HL-60 (cell line): ENCODE measurements at regions not wholly inside any gene's neighbourhood (a gene's known extent, or its start where the extent isn't known, plus 50 kb on each side); places are given as distances from the start of the nearest gene placed in this dataset.
"Not testable (repeated sequence)": the region's sequence is repeated elsewhere in the genome, so short reads cannot be mapped to it uniquely, and the experiment has no call there.

ENCODE experiments used
- POLR2AphosphoS5 ChIP-seq: IDR thresholded peaks from 2 replicates; pipeline ENCODE4 v1.6.1; 2012; ENCODE audit warnings: low read depth
- TF ChIP-seq, protein P1 (sequence below): IDR thresholded peaks from one replicate; pipeline ENCODE4 v1.5.1; 2011; ENCODE audit warnings: low read length, control low read depth, inconsistent platforms; ENCODE audit not compliant: insufficient read depth
- TF ChIP-seq, protein P2 (sequence below): IDR thresholded peaks from 2 replicates; pipeline ENCODE4 v1.6.1; 2012; ENCODE audit warnings: low read depth; ENCODE audit not compliant: insufficient replicate concordance

DNA sequence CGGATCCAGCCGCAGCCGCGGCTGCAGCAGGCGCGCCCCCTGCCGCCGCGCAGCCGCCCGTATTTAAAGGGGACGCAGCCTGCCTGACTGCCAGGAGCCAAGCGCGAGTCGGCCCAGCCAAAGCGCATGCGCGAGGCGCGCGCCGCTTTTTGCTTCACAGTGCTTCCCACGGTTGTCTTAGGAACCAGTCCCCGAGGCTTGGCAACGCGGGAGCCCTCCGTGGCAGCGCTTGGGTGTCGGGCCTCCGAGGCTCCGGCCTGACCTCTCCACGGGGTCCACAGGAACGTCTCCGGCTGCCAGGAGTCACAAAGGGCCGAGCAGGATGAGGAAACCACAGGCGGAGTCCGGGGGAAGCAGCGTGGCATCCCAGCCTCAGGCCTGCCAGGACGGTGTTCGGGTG, 689.3 kb downstream of the KCNJ18 start:
- TF ChIP-seq POLR2AphosphoS5 = not testable (repeated sequence)
- TF ChIP-seq, protein P1, sequence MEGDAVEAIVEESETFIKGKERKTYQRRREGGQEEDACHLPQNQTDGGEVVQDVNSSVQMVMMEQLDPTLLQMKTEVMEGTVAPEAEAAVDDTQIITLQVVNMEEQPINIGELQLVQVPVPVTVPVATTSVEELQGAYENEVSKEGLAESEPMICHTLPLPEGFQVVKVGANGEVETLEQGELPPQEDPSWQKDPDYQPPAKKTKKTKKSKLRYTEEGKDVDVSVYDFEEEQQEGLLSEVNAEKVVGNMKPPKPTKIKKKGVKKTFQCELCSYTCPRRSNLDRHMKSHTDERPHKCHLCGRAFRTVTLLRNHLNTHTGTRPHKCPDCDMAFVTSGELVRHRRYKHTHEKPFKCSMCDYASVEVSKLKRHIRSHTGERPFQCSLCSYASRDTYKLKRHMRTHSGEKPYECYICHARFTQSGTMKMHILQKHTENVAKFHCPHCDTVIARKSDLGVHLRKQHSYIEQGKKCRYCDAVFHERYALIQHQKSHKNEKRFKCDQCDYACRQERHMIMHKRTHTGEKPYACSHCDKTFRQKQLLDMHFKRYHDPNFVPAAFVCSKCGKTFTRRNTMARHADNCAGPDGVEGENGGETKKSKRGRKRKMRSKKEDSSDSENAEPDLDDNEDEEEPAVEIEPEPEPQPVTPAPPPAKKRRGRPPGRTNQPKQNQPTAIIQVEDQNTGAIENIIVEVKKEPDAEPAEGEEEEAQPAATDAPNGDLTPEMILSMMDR = not testable (repeated sequence)
- TF ChIP-seq, protein P2, sequence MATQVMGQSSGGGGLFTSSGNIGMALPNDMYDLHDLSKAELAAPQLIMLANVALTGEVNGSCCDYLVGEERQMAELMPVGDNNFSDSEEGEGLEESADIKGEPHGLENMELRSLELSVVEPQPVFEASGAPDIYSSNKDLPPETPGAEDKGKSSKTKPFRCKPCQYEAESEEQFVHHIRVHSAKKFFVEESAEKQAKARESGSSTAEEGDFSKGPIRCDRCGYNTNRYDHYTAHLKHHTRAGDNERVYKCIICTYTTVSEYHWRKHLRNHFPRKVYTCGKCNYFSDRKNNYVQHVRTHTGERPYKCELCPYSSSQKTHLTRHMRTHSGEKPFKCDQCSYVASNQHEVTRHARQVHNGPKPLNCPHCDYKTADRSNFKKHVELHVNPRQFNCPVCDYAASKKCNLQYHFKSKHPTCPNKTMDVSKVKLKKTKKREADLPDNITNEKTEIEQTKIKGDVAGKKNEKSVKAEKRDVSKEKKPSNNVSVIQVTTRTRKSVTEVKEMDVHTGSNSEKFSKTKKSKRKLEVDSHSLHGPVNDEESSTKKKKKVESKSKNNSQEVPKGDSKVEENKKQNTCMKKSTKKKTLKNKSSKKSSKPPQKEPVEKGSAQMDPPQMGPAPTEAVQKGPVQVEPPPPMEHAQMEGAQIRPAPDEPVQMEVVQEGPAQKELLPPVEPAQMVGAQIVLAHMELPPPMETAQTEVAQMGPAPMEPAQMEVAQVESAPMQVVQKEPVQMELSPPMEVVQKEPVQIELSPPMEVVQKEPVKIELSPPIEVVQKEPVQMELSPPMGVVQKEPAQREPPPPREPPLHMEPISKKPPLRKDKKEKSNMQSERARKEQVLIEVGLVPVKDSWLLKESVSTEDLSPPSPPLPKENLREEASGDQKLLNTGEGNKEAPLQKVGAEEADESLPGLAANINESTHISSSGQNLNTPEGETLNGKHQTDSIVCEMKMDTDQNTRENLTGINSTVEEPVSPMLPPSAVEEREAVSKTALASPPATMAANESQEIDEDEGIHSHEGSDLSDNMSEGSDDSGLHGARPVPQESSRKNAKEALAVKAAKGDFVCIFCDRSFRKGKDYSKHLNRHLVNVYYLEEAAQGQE = not testable (repeated sequence)
